Erythroblast (primary cell): ENCODE measurements at regions not wholly inside any gene's neighbourhood (a gene's known extent, or its start where the extent isn't known, plus 50 kb on each side); places are given as distances from the start of the nearest gene placed in this dataset.

Experiments used
- GATA1 ChIP-seq: IDR thresholded peaks from 2 replicates; pipeline ENCODE4 v1.6.1; 2011; ENCODE audit warnings: low read depth, mild to moderate bottlenecking, control low read depth, low read length, moderate library complexity
- POLR2A ChIP-seq: IDR thresholded peaks from 2 replicates; pipeline ENCODE4 v1.6.1; 2011; ENCODE audit warnings: mild to moderate bottlenecking, low read length

GRCh38 chr3:157958457-157958856 is 147.8 kb downstream of the SHOX2 start:
- TF ChIP-seq POLR2A (no peak), GATA1 (no peak)
